VCaP (cell line): ENCODE measurements at regions not wholly inside any gene's neighbourhood (a gene's known extent, or its start where the extent isn't known, plus 50 kb on each side); places are given as distances from the start of the nearest gene placed in this dataset.

ENCODE experiments used
- H3K27ac ChIP-seq: fragments of 450-650 bp; 2 replicates; pipeline ENCODE4 v1.5.1; 2017
- CTCF ChIP-seq: fragments of 450-650 bp; conservative IDR thresholded peaks from 2 replicates; pipeline ENCODE4 v1.5.1; 2017; ENCODE audit warnings: mild to moderate bottlenecking, moderate library complexity

- no peak for TF ChIP-seq CTCF
- H3K27ac ChIP-seq, result no peak overlapping the region
These were observed 83.8 kb downstream of the AXIN2 start for GRCh38 chr17:65477600-65477999.

- H3K27ac ChIP-seq, result no peak overlapping the region
- TF ChIP-seq CTCF, result no peak
These were observed 86.8 kb downstream of the AXIN2 start for GRCh38 chr17:65474660-65475059.

- no peak overlapping the region for H3K27ac ChIP-seq
- TF ChIP-seq CTCF, result no peak
These were observed 87.5 kb downstream of the AXIN2 start for GRCh38 chr17:65473985-65474384.

GRCh38 chr17:65473363-65473762 is 88.1 kb downstream of the AXIN2 start:
- H3K27ac ChIP-seq, result no peak overlapping the region
- TF ChIP-seq CTCF, result no peak

GRCh38 chr17:65472666-65473309 is 88.7 kb downstream of the AXIN2 start:
- no peak for TF ChIP-seq CTCF
- no peak overlapping the region for H3K27ac ChIP-seq

- H3K27ac ChIP-seq, result no peak overlapping the region
- no peak for TF ChIP-seq CTCF
These were observed 90.7 kb downstream of the AXIN2 start for GRCh38 chr17:65470783-65471182.

- H3K27ac ChIP-seq, result no peak overlapping the region
- TF ChIP-seq CTCF, result no peak
These were observed 93.1 kb downstream of the AXIN2 start for GRCh38 chr17:65468321-65468720.
